GM19467 (cell line): ENCODE measurements at regions not wholly inside any gene's neighbourhood (a gene's known extent, or its start where the extent isn't known, plus 50 kb on each side); places are given as distances from the start of the nearest gene placed in this dataset.

Experiments
- ATAC-seq: cut with Tn5 transposase; IDR thresholded peaks from one replicate; pipeline ENCODE4 v1.9.1; 2021; ENCODE audit warnings: mild to moderate bottlenecking, moderate library complexity; ENCODE audit not compliant: unreplicated experiment

- no peak for ATAC-seq
These were observed 138.7 kb upstream of the E2F8 start for GRCh38 chr11:19379465-19379864.

- no peak for ATAC-seq
These were observed 138.1 kb upstream of the E2F8 start for GRCh38 chr11:19378814-19379213.

DNA sequence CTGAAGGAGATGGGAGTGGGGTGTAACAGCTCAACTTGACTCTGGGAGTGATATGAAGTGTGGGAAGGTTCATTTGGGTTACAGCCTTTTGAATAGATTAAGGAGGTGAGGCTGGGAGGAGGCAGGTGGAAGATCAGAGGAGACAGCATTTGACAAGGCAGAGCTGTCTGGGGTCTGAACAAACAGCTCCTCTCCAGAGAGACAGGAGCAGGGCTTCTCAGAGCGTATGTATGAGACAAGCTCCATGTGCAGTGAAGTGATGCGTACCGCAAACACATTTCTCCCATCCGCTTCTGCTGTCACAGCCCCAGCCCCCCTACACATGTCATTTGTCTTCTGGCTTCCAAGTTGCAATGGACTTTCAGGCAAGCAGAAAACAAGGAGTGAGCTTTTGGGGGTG is 137.1 kb upstream of the E2F8 start:
- no peak for ATAC-seq

DNA sequence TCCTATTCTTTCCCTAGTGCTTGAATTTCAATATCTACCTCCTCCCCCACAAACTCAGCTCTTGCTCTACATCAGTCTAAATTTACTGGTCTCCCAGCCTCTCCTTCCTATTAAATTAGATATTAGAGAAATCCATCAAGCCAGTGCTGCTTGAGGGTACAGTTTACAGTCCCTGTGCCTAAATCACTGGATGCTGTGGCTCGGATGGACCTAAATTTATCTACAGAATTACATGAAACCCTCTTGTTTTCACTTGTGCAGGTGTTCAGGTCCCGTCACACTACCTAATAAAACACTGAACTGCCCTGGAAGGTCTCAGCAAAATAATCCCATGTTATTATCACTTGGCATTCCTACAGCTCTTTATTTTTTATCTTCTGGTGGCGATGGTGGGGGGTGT is 134.7 kb upstream of the E2F8 start:
- ATAC-seq, result no peak

DNA sequence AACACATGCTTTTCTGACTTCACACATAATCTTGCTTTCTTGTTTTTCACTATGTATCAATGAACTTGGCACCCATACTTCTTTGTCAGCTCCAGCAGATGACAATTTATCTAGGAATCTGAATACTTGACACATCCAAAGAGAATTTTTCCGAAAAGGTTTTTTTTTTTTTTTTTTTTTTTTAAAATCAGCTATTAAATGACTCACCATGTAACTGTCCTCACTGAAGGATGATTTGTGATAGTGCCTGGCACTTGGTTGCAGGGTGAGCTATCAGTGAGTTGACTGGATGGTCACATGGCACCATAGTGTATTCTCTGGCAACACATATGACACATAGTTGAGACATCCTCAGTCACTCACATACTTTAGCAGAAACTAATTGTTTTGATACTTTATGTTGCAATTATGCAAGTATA is 133.4 kb upstream of the E2F8 start:
- no peak for ATAC-seq

DNA sequence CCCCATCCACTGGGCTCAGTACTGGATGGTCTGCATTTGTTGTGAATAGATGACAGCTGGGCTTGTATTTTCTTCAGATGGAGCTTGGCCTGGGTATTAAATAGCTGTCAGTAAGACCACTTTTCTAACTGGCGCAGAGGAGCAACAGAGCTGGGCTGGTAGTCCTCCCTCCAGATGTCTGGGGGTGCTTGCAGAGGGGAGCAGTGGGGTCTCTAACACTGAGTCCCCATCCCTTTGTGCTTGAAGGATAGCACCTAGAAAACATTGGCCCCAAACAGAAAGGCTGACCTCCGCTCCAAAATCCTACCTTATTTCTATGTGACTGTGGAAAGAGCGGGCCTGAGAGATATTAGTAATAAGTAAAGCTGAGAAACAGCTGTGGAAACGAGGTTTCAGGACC is 131.6 kb upstream of the E2F8 start:
- no peak for ATAC-seq

DNA sequence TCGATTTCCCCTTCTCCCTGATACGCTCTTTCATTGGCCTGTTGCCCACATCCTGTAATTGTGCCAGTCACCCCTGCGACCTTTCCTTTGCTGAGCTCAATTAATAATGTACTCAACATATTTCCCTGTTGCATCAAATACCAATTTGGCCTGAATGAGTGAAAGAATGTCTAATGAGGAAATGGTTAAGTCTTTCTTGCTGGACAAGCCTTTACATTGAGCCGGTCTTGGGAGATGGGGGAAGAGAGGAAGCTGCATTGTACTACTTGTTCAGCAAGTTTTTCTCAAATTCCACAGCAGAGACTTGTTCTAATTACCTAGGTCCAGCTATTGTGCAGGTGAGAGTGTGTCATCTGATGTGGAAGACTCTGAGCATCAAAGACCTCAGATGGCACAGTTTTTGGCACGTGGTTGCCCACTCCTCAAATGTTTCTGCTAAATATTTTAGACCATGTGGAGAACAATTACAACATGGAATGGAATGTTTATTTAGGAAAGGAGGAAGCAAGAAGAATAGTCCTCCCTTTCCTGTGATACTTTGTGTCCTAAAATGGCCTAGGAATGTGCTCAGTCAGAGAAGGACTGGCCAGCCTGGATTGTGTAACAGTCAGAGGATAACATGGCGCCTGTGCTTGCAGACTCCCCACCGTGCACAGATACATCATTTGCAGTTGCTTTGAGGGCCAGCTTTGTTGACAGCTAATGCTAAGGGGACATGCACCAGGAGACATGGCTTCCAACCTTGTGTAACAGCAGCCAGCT is 129.5 kb upstream of the E2F8 start:
- ATAC-seq, result no peak

GRCh38 chr11:19368726-19369375 is 128.1 kb upstream of the E2F8 start:
- no peak for ATAC-seq

- ATAC-seq, result no peak
These were observed 126.4 kb upstream of the E2F8 start for GRCh38 chr11:19366992-19367709.

GRCh38 chr11:19365743-19366410 is 125.1 kb upstream of the E2F8 start:
- ATAC-seq, result no peak

DNA sequence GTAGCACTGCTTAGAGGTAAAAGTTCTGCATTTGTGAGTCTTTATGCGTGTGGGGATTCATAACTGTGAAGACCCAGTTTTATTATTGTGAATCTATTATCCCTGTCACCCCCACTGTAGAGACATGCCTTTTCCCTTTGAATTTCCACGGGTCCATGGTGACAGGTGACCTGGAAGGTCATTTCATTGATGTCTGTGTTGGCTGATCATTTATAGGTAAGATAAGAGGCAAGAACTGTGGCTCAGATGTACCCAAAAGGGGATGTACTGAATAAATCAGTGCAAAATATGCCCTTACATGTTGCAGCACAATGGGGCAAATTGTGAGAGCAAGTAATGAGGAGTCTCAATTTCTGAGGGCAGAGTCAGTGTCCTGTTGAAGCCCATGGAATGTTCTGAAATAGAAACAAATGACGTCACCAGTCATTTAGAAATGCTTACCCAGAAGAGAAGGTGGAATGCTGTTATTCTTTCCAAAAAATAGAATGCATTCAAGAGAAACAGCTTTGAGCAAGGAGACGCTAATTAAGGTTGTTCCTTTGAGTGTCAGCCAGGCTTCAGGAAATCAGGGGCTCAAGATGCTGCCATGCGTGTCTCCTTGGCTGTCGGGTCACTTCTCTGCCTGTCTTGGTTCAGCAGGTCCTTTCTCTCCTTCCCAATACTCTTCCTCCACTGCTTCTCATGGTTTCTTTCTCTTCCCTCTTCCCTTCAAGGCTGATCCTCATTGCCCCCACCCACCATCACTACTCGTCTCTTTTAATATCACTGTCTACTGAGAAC is 118.7 kb upstream of the E2F8 start:
- ATAC-seq, result no peak

DNA sequence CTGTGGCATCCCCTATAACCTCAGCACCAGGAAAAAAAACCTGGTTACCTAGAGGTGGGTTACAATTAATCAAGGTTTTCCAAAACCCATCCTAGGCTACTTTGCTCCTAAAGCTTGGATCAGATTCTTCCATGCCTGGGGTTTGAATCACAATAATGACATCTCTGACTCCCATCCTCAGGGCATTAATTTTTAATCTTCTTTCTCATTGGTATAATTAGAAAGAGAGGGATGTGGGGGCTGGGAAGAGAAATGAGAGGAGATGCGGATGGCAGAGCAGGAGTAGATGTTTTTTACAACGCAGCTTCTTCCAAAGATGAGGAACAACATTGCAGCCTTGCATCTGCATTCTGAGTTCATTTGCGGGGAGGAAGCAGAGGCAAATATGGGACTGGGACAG is 117.2 kb upstream of the E2F8 start:
- no peak for ATAC-seq

DNA sequence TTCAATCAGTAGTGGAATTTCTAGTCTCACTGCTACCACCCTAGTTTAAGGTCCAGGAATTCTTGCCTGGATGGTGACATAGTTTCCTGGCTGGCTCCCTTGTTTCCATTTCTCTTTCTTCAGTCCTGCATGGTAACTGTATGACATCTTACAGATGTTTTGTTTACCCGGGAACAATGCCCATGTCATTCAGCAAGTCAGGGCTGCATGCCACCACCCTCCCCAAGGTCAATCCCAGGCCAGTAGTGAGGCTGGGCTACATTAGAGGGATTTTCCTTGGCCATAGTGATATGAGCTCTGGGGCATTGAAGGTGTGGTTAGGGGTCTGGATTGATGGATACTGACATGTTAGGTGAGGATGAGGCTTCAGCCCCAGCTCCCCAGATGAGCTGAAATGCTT is 114.9 kb upstream of the E2F8 start:
- no peak for ATAC-seq

DNA sequence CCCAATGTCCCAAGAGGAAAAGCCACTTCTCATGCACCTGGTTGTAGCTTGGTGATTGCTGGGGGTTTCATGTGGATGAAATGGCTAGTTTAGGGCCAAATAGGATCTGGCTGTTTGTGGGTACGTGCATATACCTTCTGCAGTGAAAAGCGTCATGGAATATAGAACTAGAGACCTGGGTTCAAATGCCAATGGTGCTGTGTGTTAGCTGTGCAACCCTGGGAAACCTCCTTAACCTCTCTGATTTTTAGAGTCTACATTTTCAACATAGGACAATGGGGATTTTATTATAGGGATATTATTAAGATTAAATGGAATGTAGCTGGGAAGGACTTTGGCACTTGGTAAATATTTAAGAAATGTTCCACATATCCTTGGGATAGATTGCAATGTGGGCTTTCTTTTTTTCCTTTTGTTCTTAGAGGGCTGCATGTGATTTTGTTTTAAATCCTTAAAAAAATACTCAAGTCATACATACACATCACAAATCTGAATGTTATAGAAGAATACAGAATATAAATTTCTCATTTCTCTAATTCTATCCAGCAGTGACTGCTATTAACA is 112.6 kb upstream of the E2F8 start:
- no peak for ATAC-seq

DNA sequence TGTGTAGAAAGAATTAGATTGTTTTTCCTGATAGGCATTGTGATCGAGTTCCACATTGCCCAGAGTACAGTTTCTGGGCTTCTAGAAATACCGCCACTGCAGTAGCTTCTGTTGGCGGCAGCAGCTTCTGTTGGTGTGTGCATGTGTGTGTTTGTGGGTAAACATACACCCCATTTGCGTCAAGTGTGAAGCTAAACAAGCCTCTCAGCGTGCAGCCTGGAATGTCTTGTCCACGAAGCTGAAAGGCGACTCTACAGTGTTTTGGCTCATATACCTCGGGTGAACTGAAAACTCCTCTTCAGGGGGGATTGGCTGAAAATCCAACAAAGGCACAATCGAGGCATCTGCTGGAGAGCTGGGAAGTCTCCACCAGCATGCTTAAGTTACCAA is 112.0 kb upstream of the E2F8 start:
- ATAC-seq, result no peak

GRCh38 chr11:19352072-19352770 is 111.5 kb upstream of the E2F8 start:
- no peak for ATAC-seq

DNA sequence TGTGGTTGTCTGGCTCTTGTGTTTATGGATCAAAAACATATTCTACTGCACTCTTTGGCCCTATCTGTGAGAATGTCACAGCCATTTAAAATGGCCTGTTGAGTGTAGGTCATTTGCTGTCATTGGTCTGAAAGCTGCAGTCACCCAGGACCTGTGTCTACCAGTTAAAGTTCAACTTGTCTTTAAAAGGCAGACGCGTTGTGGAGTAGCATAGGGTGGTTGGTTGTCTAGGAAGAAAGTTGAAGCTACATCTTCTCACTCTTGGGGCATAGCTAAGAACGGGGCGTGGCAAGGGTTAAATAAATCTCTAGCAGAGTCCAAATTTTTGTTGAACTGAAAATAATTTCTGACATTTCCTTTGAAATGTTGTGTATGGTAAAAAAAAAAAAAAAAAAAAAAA is 110.7 kb upstream of the E2F8 start:
- ATAC-seq, result no peak

- ATAC-seq, result no peak
These were observed 109.4 kb upstream of the E2F8 start for GRCh38 chr11:19350160-19350559.

DNA sequence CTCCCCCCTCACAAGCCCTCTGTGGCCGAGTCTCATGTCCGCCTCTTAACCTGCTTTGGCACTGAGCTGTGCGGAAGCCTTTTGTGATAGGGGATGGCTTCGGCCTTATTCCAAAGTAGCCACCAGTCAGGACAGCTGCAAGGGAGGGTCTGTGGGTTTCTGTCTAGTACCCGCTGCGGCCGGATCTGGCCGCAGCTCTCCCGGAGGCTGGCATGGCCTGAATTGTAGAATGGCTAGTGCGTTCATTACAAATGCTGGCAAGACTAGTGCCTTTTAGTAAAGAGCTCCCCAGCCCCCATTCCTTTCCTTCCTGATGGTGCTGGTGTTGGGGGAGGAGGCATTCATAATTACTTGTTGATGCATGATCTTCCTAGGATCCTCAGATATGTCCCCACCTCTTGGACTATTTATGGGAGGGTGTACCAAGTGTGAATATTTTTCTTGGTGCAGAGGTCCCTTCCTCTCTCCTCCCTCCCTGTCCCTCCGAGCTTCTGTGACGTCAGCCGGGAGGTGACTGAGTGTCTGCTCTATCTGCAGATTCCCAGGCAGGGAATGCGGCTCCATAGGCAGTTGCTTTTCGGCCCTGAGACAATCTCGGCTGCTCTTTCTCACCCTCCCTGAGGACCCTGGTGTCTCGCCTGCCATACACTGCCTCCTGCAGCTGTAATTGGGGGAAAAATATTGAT is 108.7 kb upstream of the E2F8 start:
- no peak for ATAC-seq
